ENCODE measurements at regions not wholly inside any gene's neighbourhood (a gene's known extent, or its start where the extent isn't known, plus 50 kb on each side); places are given as distances from the start of the nearest gene placed in this dataset.
"Not testable (repeated sequence)": the region's sequence is repeated elsewhere in the genome, so short reads cannot be mapped to it uniquely, and the experiment has no call there.

- H3K4me1 Mint-ChIP-seq: no peaks in the 10 kb centered on the region
- H3K36me3 Mint-ChIP-seq (ENCODE audit: low read depth): no peaks in the 10 kb centered on the region
- no peak overlapping the region for H3K4me3 Mint-ChIP-seq
- DNase-seq: no peak
- ATAC-seq: no peak
- no peaks in the 10 kb centered on the region for H3K9me3 ChIP-seq (ENCODE audit: control insufficient read depth, low read length, poor library complexity, severe bottlenecking)
- H3K27ac Mint-ChIP-seq: no peak overlapping the region
- peaks cover 14% of the 10 kb centered on the region for H3K27me3 Mint-ChIP-seq
These were observed 401.4 kb upstream of the NR3C2 start for GRCh38 chr4:148843625-148844024.

DNA sequence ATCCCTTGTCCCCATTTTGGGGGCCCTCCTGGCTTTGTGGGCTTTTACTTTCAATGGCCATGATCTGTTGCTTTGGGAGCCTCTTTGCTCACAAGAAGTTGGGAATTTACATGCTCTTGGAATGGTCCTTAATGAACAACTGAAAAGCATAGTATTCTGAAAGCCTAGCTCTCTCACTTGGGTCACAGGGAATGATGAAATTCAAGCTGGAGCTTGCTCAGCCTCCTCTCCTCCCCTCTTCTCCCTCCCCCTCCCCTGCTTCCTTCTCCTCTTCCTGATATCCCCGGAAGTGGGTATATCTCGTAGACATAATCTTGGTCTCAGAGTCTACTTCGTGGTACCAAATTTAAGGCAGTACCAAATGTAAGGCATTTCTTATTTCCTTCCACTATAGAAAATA, 400.6 kb upstream of the NR3C2 start:
- ATAC-seq (no peak), DNase-seq (no peak)
- H3K36me3 Mint-ChIP-seq (ENCODE audit: low read depth): no peaks in the 10 kb centered on the region
- H3K27ac Mint-ChIP-seq: no peak overlapping the region
- H3K27me3 Mint-ChIP-seq: peaks cover 14% of the 10 kb centered on the region
- no peaks in the 10 kb centered on the region for H3K4me1 Mint-ChIP-seq
- H3K4me3 Mint-ChIP-seq: no peak overlapping the region
- H3K9me3 ChIP-seq (ENCODE audit: control insufficient read depth, low read length, poor library complexity, severe bottlenecking): no peaks in the 10 kb centered on the region

DNA sequence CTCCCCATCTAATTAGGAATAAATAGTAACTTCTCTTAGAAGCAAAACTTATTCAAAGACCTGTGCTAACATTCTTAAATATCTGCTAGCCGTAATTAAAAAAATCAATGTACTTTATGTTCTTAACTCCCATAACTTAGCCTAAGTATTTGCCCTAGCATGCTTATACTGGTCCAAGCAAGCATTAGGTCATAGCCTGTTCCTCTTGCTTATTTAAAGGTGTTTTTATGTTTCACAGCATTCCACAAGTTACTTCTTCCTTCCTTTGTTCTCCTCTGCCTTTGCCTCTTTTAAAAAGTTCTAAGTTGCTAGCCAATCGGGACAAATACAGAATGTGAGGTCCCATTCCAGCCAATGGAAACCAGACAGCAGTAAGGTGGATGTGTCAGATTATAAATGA, 395.4 kb upstream of the NR3C2 start:
- H3K4me3 Mint-ChIP-seq; H3K4me1 Mint-ChIP-seq; DNase-seq; ATAC-seq; H3K9me3 ChIP-seq (ENCODE audit: control insufficient read depth, low read length, poor library complexity, severe bottlenecking); H3K36me3 Mint-ChIP-seq (ENCODE audit: low read depth); H3K27ac Mint-ChIP-seq: not testable (repeated sequence)
- peaks cover 24% of the 10 kb centered on the region for H3K27me3 Mint-ChIP-seq

DNA sequence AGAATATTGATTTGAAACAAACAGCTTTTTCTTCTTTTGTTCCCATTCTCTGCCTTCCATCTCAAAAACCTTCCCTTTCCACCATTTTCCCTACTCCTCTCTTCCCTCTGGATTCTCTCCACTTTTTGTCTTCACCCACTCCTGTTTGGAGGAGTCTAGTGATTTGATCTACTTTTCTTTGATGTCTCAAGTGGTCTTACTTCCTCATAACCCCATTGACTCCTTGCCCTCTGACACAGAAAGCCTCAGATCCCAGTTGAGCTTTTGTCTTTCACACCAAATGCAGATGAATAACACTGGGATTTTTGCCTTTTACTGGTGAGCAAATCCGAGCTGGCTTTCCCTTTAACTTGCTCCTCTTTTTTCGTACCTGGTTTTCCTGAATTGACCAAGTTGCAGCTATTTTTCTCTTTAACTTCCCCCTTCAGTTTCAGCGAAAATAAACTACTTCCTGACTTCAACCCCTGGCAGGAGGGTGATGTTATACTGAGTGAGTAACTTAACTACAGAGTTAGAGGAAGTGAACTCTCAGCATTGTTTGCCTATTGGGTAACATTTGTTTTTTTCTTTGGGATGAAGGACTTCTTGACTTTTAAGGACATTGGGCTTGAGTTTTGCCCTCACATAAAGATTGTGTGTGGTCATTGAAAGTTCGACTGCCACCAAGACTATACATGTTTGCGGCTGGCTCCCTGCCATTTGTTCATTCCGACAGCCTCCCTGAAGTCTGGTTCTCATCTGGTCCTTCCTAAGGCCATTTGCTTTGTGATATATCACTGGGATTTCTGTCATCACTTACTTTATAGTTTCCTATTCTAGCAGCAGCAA, 392.8 kb upstream of the NR3C2 start:
- peaks cover 2% of the 10 kb centered on the region for H3K4me1 Mint-ChIP-seq
- no peak overlapping the region for H3K27ac Mint-ChIP-seq
- ATAC-seq (no peak), DNase-seq (no peak)
- peaks cover 2% of the 10 kb centered on the region for H3K36me3 Mint-ChIP-seq (ENCODE audit: low read depth)
- no peaks in the 10 kb centered on the region for H3K9me3 ChIP-seq (ENCODE audit: control insufficient read depth, low read length, poor library complexity, severe bottlenecking)
- no peak overlapping the region for H3K4me3 Mint-ChIP-seq
- peaks cover 17% of the 10 kb centered on the region for H3K27me3 Mint-ChIP-seq

GRCh38 chr4:148831945-148832344, 389.7 kb upstream of the NR3C2 start:
- H3K9me3 ChIP-seq (ENCODE audit: control insufficient read depth, low read length, poor library complexity, severe bottlenecking): no peaks in the 10 kb centered on the region
- Mint-ChIP-seq H3K27me3 (peaks cover 17% of the 10 kb centered on the region), H3K27ac (no peak overlapping the region), H3K4me3 (no peak overlapping the region), H3K36me3 (ENCODE audit: low read depth) (peaks cover 2% of the 10 kb centered on the region), H3K4me1 (peaks cover 2% of the 10 kb centered on the region)
- no peak for DNase-seq
- ATAC-seq: no peak

- Mint-ChIP-seq H3K27ac (no peak overlapping the region), H3K4me3 (no peak overlapping the region), H3K36me3 (ENCODE audit: low read depth) (no peaks in the 10 kb centered on the region), H3K27me3 (no peaks in the 10 kb centered on the region), H3K4me1 (no peaks in the 10 kb centered on the region)
- H3K9me3 ChIP-seq (ENCODE audit: control insufficient read depth, low read length, poor library complexity, severe bottlenecking): no peaks in the 10 kb centered on the region
- ATAC-seq (no peak), DNase-seq (no peak)
These were observed 386.1 kb upstream of the NR3C2 start for GRCh38 chr4:148828291-148828690.

- DNase-seq (no peak), ATAC-seq (no peak)
- H3K4me1 Mint-ChIP-seq: no peaks in the 10 kb centered on the region
- H3K36me3 Mint-ChIP-seq (ENCODE audit: low read depth): no peaks in the 10 kb centered on the region
- H3K27ac Mint-ChIP-seq: no peak overlapping the region
- no peaks in the 10 kb centered on the region for H3K9me3 ChIP-seq (ENCODE audit: control insufficient read depth, low read length, poor library complexity, severe bottlenecking)
- no peak overlapping the region for H3K4me3 Mint-ChIP-seq
- H3K27me3 Mint-ChIP-seq: no peaks in the 10 kb centered on the region
These were observed 385.6 kb upstream of the NR3C2 start for GRCh38 chr4:148827781-148828180.

DNA sequence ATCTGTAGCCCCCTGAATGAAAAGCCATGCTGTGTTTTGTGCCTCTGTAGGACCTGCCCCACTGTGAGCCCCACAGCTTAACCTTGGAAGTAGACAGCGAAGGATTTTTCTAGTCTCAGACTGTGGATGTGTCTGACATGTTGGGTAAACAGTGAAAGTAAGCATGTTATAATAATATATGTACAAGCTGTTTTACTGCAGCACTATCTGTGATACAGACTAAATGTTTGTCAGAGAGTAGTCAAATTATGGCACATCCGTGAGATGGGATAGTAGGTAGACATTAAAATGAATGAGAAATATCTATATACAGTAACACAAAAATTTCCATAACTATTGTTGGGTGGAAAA, 381.2 kb upstream of the NR3C2 start:
- DNase-seq: no peak

DNA sequence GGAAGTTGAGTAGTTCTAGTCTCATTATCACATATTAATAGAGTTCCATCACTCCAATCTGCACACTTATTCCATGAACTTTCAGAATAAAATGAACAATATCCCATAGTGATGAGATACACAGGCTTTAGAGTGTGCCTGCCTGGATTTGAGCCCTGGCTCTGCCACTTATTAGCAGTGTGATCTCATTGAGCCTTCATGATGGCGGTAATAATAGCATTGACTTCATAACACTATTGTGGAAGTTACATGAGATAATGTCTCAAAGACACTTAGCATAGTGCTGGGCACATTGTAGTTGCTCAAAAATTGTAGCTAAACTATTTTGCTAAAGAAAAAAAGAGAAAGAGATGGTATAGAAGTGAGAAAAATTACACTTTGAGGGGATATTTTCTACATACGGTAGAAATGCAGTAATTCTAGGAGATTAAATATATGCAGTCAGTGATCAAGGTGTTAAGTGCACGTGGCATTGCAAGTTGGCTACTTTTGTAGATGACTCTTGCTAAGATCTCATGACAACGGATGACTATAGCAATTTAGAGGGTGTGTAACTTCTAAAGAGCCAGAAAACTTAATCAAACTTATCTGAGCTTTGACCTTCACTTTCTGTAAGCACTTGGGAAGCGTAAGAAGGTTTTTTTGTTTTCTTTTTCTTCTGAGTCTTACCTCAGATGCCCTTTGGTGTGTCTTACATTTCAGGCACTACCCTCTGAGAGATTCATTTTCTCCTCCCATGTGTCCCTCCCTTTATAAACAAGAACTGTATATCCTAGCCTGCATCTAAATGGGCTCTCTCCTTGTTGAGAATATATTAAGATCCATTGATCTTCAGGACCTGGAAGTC, 380.6 kb upstream of the NR3C2 start:
- Mint-ChIP-seq H3K36me3 (ENCODE audit: low read depth) (no peaks in the 10 kb centered on the region), H3K27me3 (no peaks in the 10 kb centered on the region), H3K4me3 (no peak overlapping the region)

More for the DNA sequence above, 381.2 kb upstream of the NR3C2 start:
- H3K27me3 Mint-ChIP-seq: no peaks in the 10 kb centered on the region
- no peak overlapping the region for H3K27ac Mint-ChIP-seq
- no peak for ATAC-seq
- H3K4me3 Mint-ChIP-seq: no peak overlapping the region
- H3K9me3 ChIP-seq (ENCODE audit: control insufficient read depth, low read length, poor library complexity, severe bottlenecking): no peaks in the 10 kb centered on the region
- no peaks in the 10 kb centered on the region for H3K4me1 Mint-ChIP-seq
- no peaks in the 10 kb centered on the region for H3K36me3 Mint-ChIP-seq (ENCODE audit: low read depth)

DNA sequence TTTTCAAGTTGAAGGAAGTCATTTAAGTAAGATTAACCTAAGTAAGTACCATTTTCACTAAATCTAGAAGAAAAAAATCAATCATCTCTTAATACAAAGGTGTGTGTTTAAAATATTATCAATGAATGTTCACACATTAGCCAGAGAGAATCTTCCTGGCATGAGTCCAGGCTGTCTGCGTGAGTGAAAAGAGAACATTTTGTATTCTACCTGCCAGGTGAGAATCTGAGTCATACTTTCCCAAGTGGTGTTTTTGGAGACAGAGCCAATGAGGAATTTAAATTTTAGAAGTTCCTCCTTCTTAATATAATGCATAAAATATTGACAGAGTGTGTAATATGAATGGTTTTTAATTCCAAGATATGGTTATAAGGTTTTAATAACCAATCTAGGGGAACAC, 371.8 kb upstream of the NR3C2 start:
- no peak overlapping the region for H3K4me3 Mint-ChIP-seq
- no peaks in the 10 kb centered on the region for H3K9me3 ChIP-seq (ENCODE audit: control insufficient read depth, low read length, poor library complexity, severe bottlenecking)
- ATAC-seq (no peak), DNase-seq (no peak)
- H3K27me3 Mint-ChIP-seq: no peaks in the 10 kb centered on the region
- H3K4me1 Mint-ChIP-seq: no peaks in the 10 kb centered on the region
- no peak overlapping the region for H3K27ac Mint-ChIP-seq
- no peaks in the 10 kb centered on the region for H3K36me3 Mint-ChIP-seq (ENCODE audit: low read depth)

More for the DNA sequence above, 380.6 kb upstream of the NR3C2 start:
- DNase-seq: no peak
- ATAC-seq: no peak
- Mint-ChIP-seq H3K27ac (no peak overlapping the region), H3K4me1 (no peaks in the 10 kb centered on the region)
- H3K9me3 ChIP-seq (ENCODE audit: control insufficient read depth, low read length, poor library complexity, severe bottlenecking): no peaks in the 10 kb centered on the region

GRCh38 chr4:148813289-148813688, 371.1 kb upstream of the NR3C2 start:
- no peaks in the 10 kb centered on the region for H3K27me3 Mint-ChIP-seq
- no peak overlapping the region for H3K27ac Mint-ChIP-seq
- DNase-seq (no peak), ATAC-seq (no peak)
- no peak overlapping the region for H3K4me3 Mint-ChIP-seq
- no peaks in the 10 kb centered on the region for H3K36me3 Mint-ChIP-seq (ENCODE audit: low read depth)
- H3K9me3 ChIP-seq (ENCODE audit: control insufficient read depth, low read length, poor library complexity, severe bottlenecking): no peaks in the 10 kb centered on the region
- H3K4me1 Mint-ChIP-seq: no peaks in the 10 kb centered on the region

DNA sequence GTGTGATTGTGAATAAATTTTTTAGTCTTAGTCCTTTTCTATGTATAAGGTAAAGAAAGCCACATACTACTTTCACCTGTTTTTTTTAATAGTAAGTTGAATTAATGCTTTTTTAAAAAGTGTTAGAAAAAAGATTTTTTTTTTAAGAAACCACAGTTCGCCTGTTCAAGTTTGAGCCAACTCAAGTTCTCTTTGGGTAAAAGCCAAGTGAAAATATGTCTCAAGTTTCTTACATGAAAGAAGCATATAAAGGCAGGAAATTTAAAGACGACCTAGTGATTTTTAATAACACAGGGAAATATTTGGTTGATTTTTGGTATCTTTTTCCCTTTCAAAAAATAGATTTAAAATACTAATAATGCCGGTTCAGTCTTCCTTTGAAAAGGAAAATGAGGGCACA, 369.9 kb upstream of the NR3C2 start:
- no peaks in the 10 kb centered on the region for H3K9me3 ChIP-seq (ENCODE audit: control insufficient read depth, low read length, poor library complexity, severe bottlenecking)
- H3K4me3 Mint-ChIP-seq: no peak overlapping the region
- DNase-seq (no peak), ATAC-seq (no peak)
- no peaks in the 10 kb centered on the region for H3K4me1 Mint-ChIP-seq
- H3K36me3 Mint-ChIP-seq (ENCODE audit: low read depth): no peaks in the 10 kb centered on the region
- no peak overlapping the region for H3K27ac Mint-ChIP-seq
- no peaks in the 10 kb centered on the region for H3K27me3 Mint-ChIP-seq

DNA sequence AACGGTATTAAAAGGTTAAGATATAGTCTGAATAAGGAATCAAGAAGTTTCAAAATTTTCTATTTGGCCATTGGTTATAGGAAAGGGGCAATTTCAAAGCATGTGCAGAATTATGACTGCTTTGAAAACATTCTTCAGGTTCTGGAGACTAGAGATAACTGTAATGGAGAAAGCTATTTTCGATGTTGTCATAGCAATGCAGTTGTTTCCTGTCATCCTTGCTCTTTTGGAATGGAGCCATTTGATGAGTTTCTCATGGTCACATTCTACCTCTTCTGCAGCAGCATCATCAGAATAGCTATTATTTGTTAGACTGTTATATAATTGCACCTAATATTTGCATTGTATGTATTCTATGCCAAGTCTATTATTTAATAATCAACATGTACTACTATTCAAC, 368.2 kb upstream of the NR3C2 start:
- H3K9me3 ChIP-seq (ENCODE audit: control insufficient read depth, low read length, poor library complexity, severe bottlenecking): no peaks in the 10 kb centered on the region

GRCh38 chr4:148808416-148808815, 366.2 kb upstream of the NR3C2 start:
- Mint-ChIP-seq H3K36me3 (ENCODE audit: low read depth) (no peaks in the 10 kb centered on the region), H3K27ac (no peak overlapping the region), H3K27me3 (no peaks in the 10 kb centered on the region), H3K4me3 (no peak overlapping the region), H3K4me1 (no peaks in the 10 kb centered on the region)
- ATAC-seq: no peak
- no peaks in the 10 kb centered on the region for H3K9me3 ChIP-seq (ENCODE audit: control insufficient read depth, low read length, poor library complexity, severe bottlenecking)
- DNase-seq: no peak

More for the DNA sequence above, 368.2 kb upstream of the NR3C2 start:
- Mint-ChIP-seq H3K4me3 (no peak overlapping the region), H3K4me1 (no peaks in the 10 kb centered on the region), H3K27ac (no peak overlapping the region), H3K27me3 (no peaks in the 10 kb centered on the region), H3K36me3 (ENCODE audit: low read depth) (no peaks in the 10 kb centered on the region)
- DNase-seq: no peak
- ATAC-seq: no peak

All from T-helper 17 cell (primary cell).